COR-L47 (cell line): ENCODE measurements at regions not wholly inside any gene's neighbourhood (a gene's known extent, or its start where the extent isn't known, plus 50 kb on each side); places are given as distances from the start of the nearest gene placed in this dataset.

Experiments used
- DNase-seq: peaks from one replicate; lab custom pipeline; 2025; lab: John Stamatoyannopoulos, UW

GRCh38 chr13:31962731-31963370 lies 68.7 kb upstream of the FRY start:
- no peak for DNase-seq

- no peak for DNase-seq
Measured at GRCh38 chr13:31963631-31964030, 67.9 kb upstream of the FRY start.

GRCh38 chr13:31964168-31964567 lies 67.4 kb upstream of the FRY start:
- no peak for DNase-seq

DNA sequence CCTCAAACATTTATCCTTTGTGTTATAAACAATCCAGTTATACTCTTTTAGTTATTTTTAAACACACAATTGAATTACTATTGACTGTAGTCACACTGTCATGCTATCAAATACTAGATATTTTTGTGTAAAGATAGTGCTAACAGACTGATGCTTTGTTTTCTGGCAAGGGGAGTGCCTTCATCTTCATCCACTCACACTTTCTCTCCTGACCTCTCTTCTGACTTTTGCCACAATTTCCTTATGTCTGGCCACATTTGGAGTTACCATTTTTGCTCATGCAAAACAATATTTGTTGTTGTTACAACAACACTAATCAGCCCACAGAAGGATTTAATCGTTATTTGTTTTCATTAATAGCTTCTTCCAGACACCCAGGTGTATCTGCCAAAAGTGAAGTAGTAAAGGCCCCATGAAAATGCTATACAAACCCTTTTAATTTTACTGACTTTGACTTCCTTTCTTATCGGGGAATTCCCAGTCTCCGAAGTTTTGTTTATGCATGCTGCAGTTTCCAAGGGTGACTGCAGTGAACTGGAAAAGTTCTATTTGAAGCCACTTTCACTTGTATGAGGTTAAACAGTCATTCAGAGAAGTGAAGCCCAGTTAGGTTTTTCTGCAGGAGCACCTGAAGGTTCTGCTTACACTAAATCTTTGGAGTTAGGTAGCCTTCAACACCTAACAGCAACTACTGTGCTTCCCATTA lies 66.1 kb upstream of the FRY start:
- DNase-seq, result no peak

- DNase-seq, result no peak
Measured at GRCh38 chr13:31967155-31967554, 64.4 kb upstream of the FRY start.

DNA sequence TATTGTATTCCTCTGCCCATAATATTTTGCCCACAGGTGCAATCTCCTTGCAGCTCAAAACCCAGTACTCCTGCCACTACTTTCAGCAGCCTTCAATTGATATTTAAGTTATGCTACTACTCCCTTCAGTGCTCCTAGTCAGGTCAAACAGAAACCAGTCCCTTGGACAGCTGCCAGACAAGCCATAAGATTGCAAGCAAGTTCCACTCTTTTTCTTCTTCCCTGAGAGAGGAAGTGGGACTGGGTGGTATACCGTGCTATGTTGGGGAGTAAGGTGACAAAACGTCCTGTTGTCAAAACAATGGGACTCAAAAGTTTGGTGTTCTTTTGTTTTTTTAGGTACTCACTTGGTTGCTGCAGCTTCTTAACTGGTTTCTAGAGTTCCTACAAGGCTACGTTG lies 63.1 kb upstream of the FRY start:
- no peak for DNase-seq

DNA sequence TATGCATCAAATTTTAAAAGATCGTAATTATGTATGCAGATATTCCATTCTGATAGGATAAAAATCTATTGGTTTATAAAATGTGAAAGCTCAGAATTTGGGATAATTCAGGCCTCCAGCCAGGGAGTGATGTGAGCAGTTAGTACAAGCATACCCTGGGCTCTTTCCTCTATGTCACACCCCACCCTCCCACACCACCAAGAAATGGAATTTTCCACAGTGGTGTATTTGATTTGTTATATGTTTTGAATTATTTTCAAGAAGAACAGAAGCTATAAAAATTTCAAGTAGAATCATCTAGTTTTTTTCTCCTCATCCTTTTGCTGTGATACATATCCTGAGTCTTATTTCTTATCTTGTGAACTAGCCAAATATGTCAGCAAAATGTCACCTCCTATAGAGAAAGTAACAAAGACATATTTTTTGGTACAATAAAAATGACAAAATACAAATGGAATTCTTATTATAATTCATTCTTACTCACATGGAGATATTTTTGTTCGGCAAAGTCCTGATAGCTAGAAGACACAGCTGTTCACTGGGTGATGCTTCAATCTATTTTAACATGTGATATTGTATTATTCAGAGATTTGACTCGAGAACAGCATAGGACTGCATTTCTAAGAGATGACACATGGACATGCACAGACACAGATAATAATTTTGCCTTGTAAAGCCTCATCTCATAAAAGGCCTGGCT lies 61.2 kb upstream of the FRY start:
- DNase-seq, result no peak

- DNase-seq, result no peak
Measured at GRCh38 chr13:31972453-31972852, 59.1 kb upstream of the FRY start.

DNA sequence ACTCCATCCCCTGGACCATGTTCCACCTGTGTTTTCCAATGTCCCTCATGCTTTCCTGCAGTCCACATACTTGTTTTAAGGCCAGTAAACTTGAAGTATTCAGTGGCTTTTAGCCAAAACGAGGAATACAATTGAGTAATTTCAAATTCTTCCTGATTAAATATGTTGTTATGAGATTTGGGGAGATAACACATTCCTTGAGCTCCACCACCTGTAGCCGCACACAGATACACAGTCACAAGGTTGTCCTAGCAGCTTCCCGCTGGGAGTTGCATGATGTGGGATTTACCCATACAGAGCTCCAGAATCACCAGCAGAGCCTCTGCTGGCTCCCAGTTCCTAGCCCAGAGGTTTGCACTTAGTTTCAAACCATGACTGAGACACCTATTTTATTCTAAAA lies 53.6 kb upstream of the FRY start:
- DNase-seq, result no peak

GRCh38 chr13:31980830-31981229 lies 50.7 kb upstream of the FRY start:
- no peak for DNase-seq
